ENCODE measurements at regions not wholly inside any gene's neighbourhood (a gene's known extent, or its start where the extent isn't known, plus 50 kb on each side); places are given as distances from the start of the nearest gene placed in this dataset.

GRCh38 chr2:118672571-118673158 is 174.8 kb downstream of the EN1 start:
- TF ChIP-seq CTCF (IDR thresholded peaks at IDR 0.05; ENCODE audit: insufficient read depth, low read length, severe bottlenecking), result no peak
- no peak for FAIRE-seq
- Histone ChIP-seq H3K36me3 (ENCODE audit: control insufficient read depth, insufficient read depth, low read length) (no peaks in the 10 kb centered on the region), H3K4me3 (ENCODE audit: low read depth, low read length) (no peak overlapping the region), H3K27me3 (ENCODE audit: control insufficient read depth, insufficient read depth, low read length) (no peaks in the 10 kb centered on the region)
- DNase-seq (ENCODE audit: low read depth), result no peak

GRCh38 chr2:118671701-118672454 is 175.6 kb downstream of the EN1 start:
- H3K36me3 ChIP-seq (ENCODE audit: control insufficient read depth, insufficient read depth, low read length), result no peaks in the 10 kb centered on the region
- DNase-seq (ENCODE audit: low read depth), result no peak
- no peak for FAIRE-seq
- no peak overlapping the region for H3K4me3 ChIP-seq (ENCODE audit: low read depth, low read length)
- no peak for TF ChIP-seq CTCF (IDR thresholded peaks at IDR 0.05; ENCODE audit: insufficient read depth, low read length, severe bottlenecking)
- H3K27me3 ChIP-seq (ENCODE audit: control insufficient read depth, insufficient read depth, low read length), result no peaks in the 10 kb centered on the region

- Histone ChIP-seq H3K4me3 (ENCODE audit: low read depth, low read length) (no peak overlapping the region), H3K27me3 (ENCODE audit: control insufficient read depth, insufficient read depth, low read length) (no peaks in the 10 kb centered on the region), H3K36me3 (ENCODE audit: control insufficient read depth, insufficient read depth, low read length) (no peaks in the 10 kb centered on the region)
- FAIRE-seq, result no peak
- TF ChIP-seq CTCF (IDR thresholded peaks at IDR 0.05; ENCODE audit: insufficient read depth, low read length, severe bottlenecking), result no peak
- no peak for DNase-seq (ENCODE audit: low read depth)
These were observed 176.6 kb downstream of the EN1 start for GRCh38 chr2:118670838-118671237.

- Histone ChIP-seq H3K4me3 (ENCODE audit: low read depth, low read length) (no peak overlapping the region), H3K27me3 (ENCODE audit: control insufficient read depth, insufficient read depth, low read length) (no peaks in the 10 kb centered on the region), H3K36me3 (ENCODE audit: control insufficient read depth, insufficient read depth, low read length) (no peaks in the 10 kb centered on the region)
- no peak for TF ChIP-seq CTCF (IDR thresholded peaks at IDR 0.05; ENCODE audit: insufficient read depth, low read length, severe bottlenecking)
- no peak for FAIRE-seq
- DNase-seq (ENCODE audit: low read depth), result no peak
These were observed 177.2 kb downstream of the EN1 start for GRCh38 chr2:118670276-118670675.

GRCh38 chr2:118669654-118670053 is 177.8 kb downstream of the EN1 start:
- Histone ChIP-seq H3K27me3 (ENCODE audit: control insufficient read depth, insufficient read depth, low read length) (no peaks in the 10 kb centered on the region), H3K4me3 (ENCODE audit: low read depth, low read length) (no peak overlapping the region), H3K36me3 (ENCODE audit: control insufficient read depth, insufficient read depth, low read length) (no peaks in the 10 kb centered on the region)
- FAIRE-seq, result no peak
- DNase-seq (ENCODE audit: low read depth), result no peak
- no peak for TF ChIP-seq CTCF (IDR thresholded peaks at IDR 0.05; ENCODE audit: insufficient read depth, low read length, severe bottlenecking)

All from bronchial epithelial cell (primary cell).